HAP-1 (cell line): ENCODE measurements at regions not wholly inside any gene's neighbourhood (a gene's known extent, or its start where the extent isn't known, plus 50 kb on each side); places are given as distances from the start of the nearest gene placed in this dataset.
"Not testable (repeated sequence)": the region's sequence is repeated elsewhere in the genome, so short reads cannot be mapped to it uniquely, and the experiment has no call there.

Experiments used
- DNase-seq, 2 experiments: peaks; one replicate each; pipeline ENCODE4 v3.0.0-alpha.2; 2016 to 2020; ENCODE audit warnings: low spot score in 2 of 2
- H3K27me3 ChIP-seq: fragments of 250-450 bp; sonication (Bioruptor Pico); 2 replicates; pipeline ENCODE4 v1.5.1; 2020; ENCODE audit warnings: low read depth, mild to moderate bottlenecking, moderate library complexity
- H3K36me3 ChIP-seq: fragments of 250-450 bp; sonication (Bioruptor Pico); replicated peaks from 2 replicates; pipeline ENCODE4 v1.5.1; 2020; ENCODE audit warnings: mild to moderate bottlenecking
- H3K4me1 ChIP-seq: fragments of 250-450 bp; sonication (Bioruptor Pico); 2 replicates; pipeline ENCODE4 v1.5.1; 2020; ENCODE audit warnings: mild to moderate bottlenecking
- H3K4me3 ChIP-seq: fragments of 250-450 bp; sonication (Bioruptor Pico); 2 replicates; pipeline ENCODE4 v1.5.1; 2020; ENCODE audit warnings: mild to moderate bottlenecking, moderate library complexity
- H3K9me3 ChIP-seq: fragments of 250-450 bp; sonication (Bioruptor Pico); 2 replicates; pipeline ENCODE4 v1.5.1; 2020; ENCODE audit warnings: mild to moderate bottlenecking, moderate library complexity
- in situ Hi-C: fragments of 300-500 bp; cut with MboI; formaldehyde crosslinking; loops from 3 replicates; pipeline ENCODE4 v1.14.3; 2020; ENCODE audit warnings: low sequenced_read_pairs, inconsistent platforms, mixed read lengths

DNA sequence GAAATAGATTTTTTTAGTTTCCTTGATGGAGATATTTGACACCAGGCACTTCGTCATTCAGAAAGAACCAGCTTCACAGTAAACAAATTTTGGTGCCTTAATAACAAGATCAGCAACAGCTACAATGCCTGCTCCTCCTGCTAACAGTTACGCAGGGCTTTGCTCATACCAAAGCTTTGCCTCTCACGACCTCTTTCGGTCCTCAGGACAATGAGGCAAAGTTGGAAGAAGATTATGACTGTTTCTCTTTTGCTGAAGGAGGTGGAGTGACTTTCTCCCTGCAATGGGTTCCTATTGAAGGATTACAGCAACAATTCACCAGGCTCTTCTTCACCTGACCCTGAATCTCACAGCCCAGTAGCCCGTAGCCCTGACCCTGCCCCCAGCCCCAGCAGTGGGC is 440.1 kb downstream of the PREX1 start:
- Histone ChIP-seq H3K4me3 (no peak overlapping the region), H3K27me3 (no peaks in the 10 kb centered on the region), H3K4me1 (no peaks in the 10 kb centered on the region), H3K9me3 (peaks cover 8% of the 10 kb centered on the region), H3K36me3 (no peaks in the 10 kb centered on the region)
- in situ Hi-C loops: no loop called here
- DNase-seq: no peak

DNA sequence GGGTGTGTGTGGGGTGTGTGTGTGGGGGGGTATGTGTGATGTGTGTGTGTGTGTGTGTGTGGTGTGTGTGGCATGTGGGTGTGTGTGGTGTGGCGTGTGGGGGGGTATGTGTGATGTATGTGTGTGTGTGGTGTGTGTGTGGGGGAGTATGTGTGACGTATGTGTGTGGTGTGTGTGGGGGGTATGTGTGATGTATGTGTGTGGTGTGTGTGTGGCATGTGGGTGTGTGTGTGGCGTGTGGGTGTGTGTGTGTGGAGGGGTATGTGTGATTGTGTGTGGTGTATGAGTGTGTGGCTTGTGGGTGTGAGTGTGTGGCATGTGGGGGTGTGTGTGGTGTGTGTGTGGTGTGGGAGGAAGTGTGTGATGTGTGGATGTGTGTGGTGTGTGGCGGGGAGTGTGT is 442.3 kb downstream of the PREX1 start:
- DNase-seq: no peak
- H3K4me3 ChIP-seq: no peak overlapping the region
- H3K9me3 ChIP-seq: no peaks in the 10 kb centered on the region
- no peaks in the 10 kb centered on the region for H3K36me3 ChIP-seq
- in situ Hi-C loops: no loop called here
- no peaks in the 10 kb centered on the region for H3K4me1 ChIP-seq
- no peaks in the 10 kb centered on the region for H3K27me3 ChIP-seq

GRCh38 chr20:48385114-48385513 is 442.7 kb downstream of the PREX1 start:
- no peak for DNase-seq
- in situ Hi-C loops: no loop called here
- Histone ChIP-seq H3K36me3 (no peaks in the 10 kb centered on the region), H3K4me3 (no peak overlapping the region), H3K27me3 (no peaks in the 10 kb centered on the region), H3K9me3 (no peaks in the 10 kb centered on the region), H3K4me1 (no peaks in the 10 kb centered on the region)

DNA sequence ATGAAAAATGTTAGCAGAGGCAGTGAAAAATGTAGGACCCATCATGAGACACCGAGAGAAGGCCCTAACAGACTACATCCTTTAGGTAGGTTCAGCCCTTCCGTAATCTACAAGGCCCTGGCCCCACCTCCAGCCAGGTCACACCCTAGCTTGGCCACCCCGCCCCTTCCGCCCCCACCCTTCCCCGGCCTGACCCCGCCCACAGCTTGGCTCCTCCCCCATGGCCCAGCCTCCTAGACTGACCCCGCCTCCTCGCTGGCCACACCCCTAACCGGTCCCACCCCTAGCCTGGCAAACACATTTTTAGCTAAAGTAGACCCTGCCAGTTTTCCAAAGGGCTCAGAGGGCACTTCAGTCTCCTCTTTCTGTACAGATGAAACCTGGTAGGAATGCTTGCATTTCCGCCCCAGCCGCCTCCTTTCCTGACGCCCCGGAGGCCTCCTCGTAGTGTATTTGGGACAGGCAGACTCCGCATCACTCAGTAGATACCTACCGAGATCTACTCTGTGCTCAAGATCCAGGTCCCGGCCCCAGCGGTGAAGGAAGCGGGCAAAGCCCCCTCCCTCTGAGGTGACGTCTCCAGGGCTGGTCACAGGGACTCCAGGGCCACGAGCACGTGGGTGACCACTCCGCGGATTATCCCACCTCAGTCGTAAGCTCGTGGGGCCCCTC is 443.5 kb downstream of the PREX1 start:
- no peaks in the 10 kb centered on the region for H3K4me1 ChIP-seq
- H3K4me3 ChIP-seq: no peak overlapping the region
- no peaks in the 10 kb centered on the region for H3K27me3 ChIP-seq
- no peaks in the 10 kb centered on the region for H3K9me3 ChIP-seq
- DNase-seq: peak in 1 of 2 experiments; percentile 62
- H3K36me3 ChIP-seq: no peaks in the 10 kb centered on the region
- in situ Hi-C loops: no loop called here

DNA sequence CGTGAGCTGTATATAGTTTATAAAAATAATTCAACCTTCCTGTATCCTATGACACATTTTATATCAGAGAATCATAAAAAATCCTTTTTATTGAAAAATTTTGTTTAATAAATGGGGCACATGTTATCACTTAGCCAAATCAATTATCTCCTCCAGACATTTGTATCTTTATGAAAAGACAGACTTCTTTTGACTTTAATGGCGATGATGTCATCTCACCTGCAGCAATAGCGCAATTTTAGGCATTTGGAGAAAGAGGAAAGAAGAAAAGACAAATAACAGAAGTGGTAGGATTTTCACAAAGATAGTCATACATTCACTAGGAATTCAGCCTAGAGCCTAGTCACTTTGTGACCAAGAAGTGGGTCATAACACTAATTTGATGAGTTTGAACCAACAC is 444.5 kb downstream of the PREX1 start:
- no peaks in the 10 kb centered on the region for H3K9me3 ChIP-seq
- no peaks in the 10 kb centered on the region for H3K4me1 ChIP-seq
- H3K27me3 ChIP-seq: no peaks in the 10 kb centered on the region
- in situ Hi-C loops: no loop called here
- no peaks in the 10 kb centered on the region for H3K36me3 ChIP-seq
- DNase-seq: no peak
- no peak overlapping the region for H3K4me3 ChIP-seq

DNA sequence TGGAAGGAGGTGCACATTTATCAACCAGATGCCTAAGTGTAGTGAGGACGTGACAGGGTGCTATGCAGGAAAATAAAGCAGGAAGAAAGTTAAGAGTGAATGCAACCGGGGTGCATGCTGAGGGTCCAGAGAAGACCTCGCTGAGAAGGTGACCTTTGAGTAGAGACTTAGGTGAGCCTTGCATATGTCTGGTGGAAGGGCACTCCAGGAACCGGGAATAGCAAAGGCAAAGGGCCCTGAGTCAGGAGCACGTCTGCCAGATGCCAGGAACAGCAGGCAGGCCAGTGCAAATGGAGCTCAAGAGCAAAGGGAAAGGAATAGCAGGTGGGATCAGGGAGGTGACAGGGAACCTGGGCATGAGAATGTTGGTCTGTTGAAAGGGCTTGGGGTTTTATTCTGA is 445.5 kb downstream of the PREX1 start:
- in situ Hi-C loops: no loop called here

DNA sequence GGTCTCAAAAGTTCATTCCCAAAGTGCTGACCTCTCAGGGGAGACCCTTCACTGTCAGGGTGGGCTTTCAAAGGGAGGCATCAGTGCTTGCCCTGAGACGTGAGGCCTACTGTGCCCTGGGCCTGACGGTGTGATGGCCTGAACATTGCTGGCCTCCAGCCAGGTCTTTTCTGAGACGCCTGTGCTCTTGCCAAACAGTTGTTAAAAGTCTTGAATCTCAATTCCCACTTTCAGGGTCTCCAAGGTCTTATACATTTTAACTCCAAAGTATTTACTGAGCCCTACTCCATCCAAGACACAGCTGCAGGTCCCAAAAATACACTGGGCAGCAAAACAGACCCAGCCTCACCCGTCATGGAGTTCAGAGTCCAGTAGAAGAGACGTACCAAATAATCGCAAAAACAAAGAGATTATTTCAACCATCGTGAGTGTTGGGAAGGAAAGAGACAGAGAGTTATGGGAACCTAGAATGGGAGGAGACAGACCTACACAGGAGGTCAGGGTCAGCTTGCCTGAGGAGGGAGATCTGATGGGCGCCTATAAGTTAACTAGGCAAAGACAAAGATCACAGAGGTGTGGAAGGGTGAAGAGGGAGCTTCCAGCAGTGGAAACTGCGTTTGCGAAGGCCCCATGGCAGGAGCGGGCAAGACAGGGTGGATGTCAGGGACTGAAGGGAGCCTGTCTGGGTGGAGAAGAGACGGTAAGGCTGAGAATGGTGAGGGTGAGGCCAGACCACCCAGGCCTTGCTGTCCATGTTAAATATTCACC is 446.3 kb downstream of the PREX1 start:
- in situ Hi-C loops: no loop called here
- no peaks in the 10 kb centered on the region for H3K36me3 ChIP-seq
- H3K4me3 ChIP-seq: no peak overlapping the region
- DNase-seq: no peak
- H3K4me1 ChIP-seq: no peaks in the 10 kb centered on the region; the same call in 1 of the 2 replicates
- no peaks in the 10 kb centered on the region for H3K27me3 ChIP-seq
- H3K9me3 ChIP-seq: no peaks in the 10 kb centered on the region

More for the DNA sequence above, 445.5 kb downstream of the PREX1 start:
- no peak for DNase-seq
- Histone ChIP-seq H3K4me1 (no peaks in the 10 kb centered on the region), H3K9me3 (no peaks in the 10 kb centered on the region), H3K27me3 (no peaks in the 10 kb centered on the region), H3K4me3 (no peak overlapping the region), H3K36me3 (no peaks in the 10 kb centered on the region)

GRCh38 chr20:48380661-48381060 is 447.1 kb downstream of the PREX1 start:
- Histone ChIP-seq H3K36me3 (no peaks in the 10 kb centered on the region), H3K4me3 (no peak overlapping the region), H3K9me3 (no peaks in the 10 kb centered on the region), H3K4me1 (peaks cover 8% of the 10 kb centered on the region), H3K27me3 (no peaks in the 10 kb centered on the region)
- in situ Hi-C loops: no loop called here
- DNase-seq: no peak

- no peaks in the 10 kb centered on the region for H3K27me3 ChIP-seq
- H3K4me3 ChIP-seq: no peak overlapping the region
- peaks cover 23% of the 10 kb centered on the region for H3K4me1 ChIP-seq
- no peaks in the 10 kb centered on the region for H3K36me3 ChIP-seq
- DNase-seq: no peak
- no peaks in the 10 kb centered on the region for H3K9me3 ChIP-seq
- in situ Hi-C loops: no loop called here
Measured at GRCh38 chr20:48378976-48379675, 448.7 kb downstream of the PREX1 start.

DNA sequence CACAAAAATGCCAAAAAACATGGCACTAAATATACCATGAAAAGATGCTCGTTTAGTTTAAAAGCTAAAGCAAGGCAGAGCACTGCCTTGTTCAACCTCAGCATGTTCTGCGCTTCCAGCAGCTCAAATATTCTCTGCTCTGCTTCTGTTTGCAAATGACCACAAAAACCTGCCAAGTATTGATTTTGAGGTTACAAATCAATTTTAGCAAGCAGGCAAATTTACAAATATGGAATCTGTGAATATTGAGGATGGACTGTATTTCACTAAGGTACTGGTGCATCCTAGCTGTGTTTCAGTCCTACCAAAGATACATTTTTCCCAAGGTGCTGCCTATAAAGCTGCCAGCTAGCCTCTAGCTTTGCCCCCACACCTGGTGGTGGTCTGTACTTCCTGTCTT is 449.9 kb downstream of the PREX1 start:
- H3K9me3 ChIP-seq: no peaks in the 10 kb centered on the region
- no peaks in the 10 kb centered on the region for H3K36me3 ChIP-seq
- peaks cover 25% of the 10 kb centered on the region for H3K4me1 ChIP-seq
- H3K4me3 ChIP-seq: no peak overlapping the region
- H3K27me3 ChIP-seq: no peaks in the 10 kb centered on the region
- no peak for DNase-seq
- in situ Hi-C loops: no loop called here

GRCh38 chr20:48375804-48376203 is 452.0 kb downstream of the PREX1 start:
- peak; percentile 83 to 93 for DNase-seq
- H3K36me3 ChIP-seq: no peaks in the 10 kb centered on the region
- in situ Hi-C loops: no loop called here
- H3K27me3 ChIP-seq: no peaks in the 10 kb centered on the region
- no peaks in the 10 kb centered on the region for H3K9me3 ChIP-seq
- H3K4me3 ChIP-seq: no peak overlapping the region
- peaks cover 25% of the 10 kb centered on the region for H3K4me1 ChIP-seq

GRCh38 chr20:48374991-48375595 is 452.7 kb downstream of the PREX1 start:
- in situ Hi-C loops: no loop called here
- no peaks in the 10 kb centered on the region for H3K9me3 ChIP-seq
- DNase-seq: peak; percentile 6 to 35
- no peaks in the 10 kb centered on the region for H3K27me3 ChIP-seq
- no peaks in the 10 kb centered on the region for H3K36me3 ChIP-seq
- peaks cover 25% of the 10 kb centered on the region for H3K4me1 ChIP-seq
- no peak overlapping the region for H3K4me3 ChIP-seq

GRCh38 chr20:48374031-48374907 is 453.5 kb downstream of the PREX1 start:
- peak; percentile 19 to 69 for DNase-seq
- H3K36me3 ChIP-seq, H3K4me3 ChIP-seq, H3K27me3 ChIP-seq, in situ Hi-C loops, H3K9me3 ChIP-seq: not testable (repeated sequence)
- H3K4me1 ChIP-seq: peaks cover 25% of the 10 kb centered on the region
